ENCODE measurements at regions not wholly inside any gene's neighbourhood (a gene's known extent, or its start where the extent isn't known, plus 50 kb on each side); places are given as distances from the start of the nearest gene placed in this dataset.

- H3K9me3 ChIP-seq, result no peaks in the 10 kb centered on the region
- H3K4me3 ChIP-seq, result no peak overlapping the region
- no peaks in the 10 kb centered on the region for H3K27me3 ChIP-seq
- TF ChIP-seq POLR2A (IDR thresholded peaks at IDR 0.05) (no peak), CTCF (IDR thresholded peaks at IDR 0.05) (no peak)
- no peak for DNase-seq
- no peaks in the 10 kb centered on the region for H3K4me1 ChIP-seq
- intact Hi-C loops (cut with DNase I; ENCODE audit: low total_unique reads), result no loop called here
- H3K27ac ChIP-seq, result no peak overlapping the region
- no peaks in the 10 kb centered on the region for H3K36me3 ChIP-seq
Observed at GRCh38 chr2:860259-860855, 90.3 kb upstream of the SNTG2 start.

GRCh38 chr2:858646-859045 lies 92.0 kb upstream of the SNTG2 start:
- DNase-seq, result no peak
- Histone ChIP-seq H3K4me3 (no peak overlapping the region), H3K36me3 (no peaks in the 10 kb centered on the region), H3K9me3 (no peaks in the 10 kb centered on the region), H3K27me3 (no peaks in the 10 kb centered on the region), H3K27ac (no peak overlapping the region), H3K4me1 (no peaks in the 10 kb centered on the region)
- no peak for TF ChIP-seq CTCF (IDR thresholded peaks at IDR 0.05)
- intact Hi-C loops (cut with DNase I; ENCODE audit: low total_unique reads), result no loop called here

GRCh38 chr2:857937-858336 lies 92.7 kb upstream of the SNTG2 start:
- TF ChIP-seq POLR2A (IDR thresholded peaks at IDR 0.05) (no peak), CTCF (IDR thresholded peaks at IDR 0.05) (no peak)
- Histone ChIP-seq H3K36me3 (no peaks in the 10 kb centered on the region), H3K4me3 (no peak overlapping the region), H3K4me1 (no peaks in the 10 kb centered on the region), H3K27me3 (no peaks in the 10 kb centered on the region), H3K27ac (no peak overlapping the region), H3K9me3 (no peaks in the 10 kb centered on the region)
- no peak for DNase-seq
- intact Hi-C loops (cut with DNase I; ENCODE audit: low total_unique reads), result no loop called here

- intact Hi-C loops (cut with DNase I; ENCODE audit: low total_unique reads), result no loop called here
Observed at GRCh38 chr2:857081-857480, 93.6 kb upstream of the SNTG2 start.

GRCh38 chr2:856456-856855 lies 94.2 kb upstream of the SNTG2 start:
- H3K9me3 ChIP-seq, result no peaks in the 10 kb centered on the region
- H3K4me3 ChIP-seq, result no peak overlapping the region
- H3K4me1 ChIP-seq, result no peaks in the 10 kb centered on the region
- intact Hi-C loops (cut with DNase I; ENCODE audit: low total_unique reads), result no loop called here
- no peak for DNase-seq
- H3K27ac ChIP-seq, result no peak overlapping the region
- no peaks in the 10 kb centered on the region for H3K36me3 ChIP-seq
- no peaks in the 10 kb centered on the region for H3K27me3 ChIP-seq
- no peak for TF ChIP-seq POLR2A (IDR thresholded peaks at IDR 0.05)
- no peak for TF ChIP-seq CTCF (IDR thresholded peaks at IDR 0.05)

More at GRCh38 chr2:857081-857480, 93.6 kb upstream of the SNTG2 start:
- Histone ChIP-seq H3K9me3 (no peaks in the 10 kb centered on the region), H3K36me3 (no peaks in the 10 kb centered on the region), H3K27me3 (no peaks in the 10 kb centered on the region), H3K4me1 (no peaks in the 10 kb centered on the region), H3K4me3 (no peak overlapping the region), H3K27ac (no peak overlapping the region)
- DNase-seq, result no peak
- TF ChIP-seq POLR2A (IDR thresholded peaks at IDR 0.05) (no peak), CTCF (IDR thresholded peaks at IDR 0.05) (no peak)
